GM18502 (cell line): ENCODE measurements at regions not wholly inside any gene's neighbourhood (a gene's known extent, or its start where the extent isn't known, plus 50 kb on each side); places are given as distances from the start of the nearest gene placed in this dataset.

Experiments
- ATAC-seq: cut with Tn5 transposase; IDR thresholded peaks from one replicate; pipeline ENCODE4 v1.9.1; 2021; ENCODE audit warnings: mild to moderate bottlenecking; ENCODE audit not compliant: unreplicated experiment, poor library complexity

- no peak for ATAC-seq
These were observed 384.2 kb upstream of the SEMA3A start for GRCh38 chr7:84578825-84579224.

DNA sequence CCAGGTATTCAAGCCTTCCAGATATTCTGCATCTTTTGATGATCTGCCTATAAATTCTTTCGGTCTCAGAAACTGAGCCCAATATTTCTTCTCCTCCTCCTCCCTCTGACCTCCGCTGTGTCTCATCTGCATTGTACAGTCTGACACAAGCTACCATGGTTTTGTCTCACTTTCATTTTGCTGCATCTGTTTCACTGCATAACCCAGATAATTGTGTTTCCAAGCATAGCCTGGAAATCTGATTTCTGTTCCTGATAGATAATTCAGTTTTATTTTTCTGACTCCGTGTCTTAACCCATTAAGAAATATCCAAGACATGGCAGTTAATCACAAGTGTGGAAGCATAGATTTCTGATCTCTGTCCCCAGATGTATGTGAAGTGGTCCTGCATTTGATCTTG lies 374.2 kb upstream of the SEMA3A start:
- ATAC-seq, result no peak

DNA sequence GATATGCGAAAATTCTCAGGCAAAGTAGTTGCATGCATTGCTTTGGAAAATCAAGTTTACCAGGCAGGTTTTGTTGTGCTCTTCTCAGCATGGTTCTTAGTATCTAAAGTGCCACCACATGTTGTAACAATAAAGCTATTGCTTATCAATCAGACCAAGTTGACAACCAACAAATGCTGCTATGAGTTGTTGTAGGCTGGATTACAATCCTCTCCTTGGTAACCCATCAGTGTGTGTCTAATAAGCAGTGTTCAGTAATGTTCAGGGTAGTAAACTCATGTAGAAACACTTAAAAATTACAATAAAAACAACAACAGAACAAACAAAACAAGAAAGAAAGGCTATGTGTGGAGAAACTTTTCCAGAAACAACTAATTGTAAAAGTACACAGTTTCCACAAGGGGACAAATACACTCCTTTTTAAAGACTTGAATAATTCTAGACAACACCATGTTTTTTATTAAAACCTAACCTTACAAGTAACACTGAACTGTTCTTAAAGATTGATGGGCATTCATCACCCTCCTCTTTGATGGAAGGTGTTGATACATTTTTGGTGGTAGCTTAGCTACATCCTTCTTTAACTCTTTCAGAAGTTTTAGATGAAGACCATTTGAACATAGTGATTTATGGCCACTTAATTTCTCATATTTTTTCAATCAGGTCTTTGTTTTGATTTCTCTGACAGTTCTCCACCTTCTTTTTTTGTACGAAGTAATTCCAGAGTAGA lies 370.9 kb upstream of the SEMA3A start:
- no peak for ATAC-seq

DNA sequence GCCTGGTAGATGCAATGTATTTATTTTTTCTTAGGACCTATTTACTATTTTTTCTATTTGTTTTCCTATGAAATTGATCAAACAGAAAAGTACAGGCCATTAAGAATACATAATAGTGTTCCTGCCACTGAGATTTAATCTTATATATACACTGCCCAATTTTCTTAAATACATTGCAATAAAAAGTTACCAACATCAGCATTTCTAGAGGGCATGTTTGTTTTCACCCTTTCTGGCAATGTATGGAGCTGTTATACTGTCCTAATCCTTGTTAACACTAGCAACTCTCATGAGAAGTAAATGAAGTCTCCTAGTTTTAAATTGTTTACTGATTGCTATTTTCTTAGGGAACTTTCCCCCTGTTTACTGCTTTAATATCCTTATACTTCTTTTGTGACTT lies 359.1 kb upstream of the SEMA3A start:
- no peak for ATAC-seq

- ATAC-seq, result no peak
These were observed 354.8 kb upstream of the SEMA3A start for GRCh38 chr7:84549409-84549808.

GRCh38 chr7:84548366-84549365 lies 354.1 kb upstream of the SEMA3A start:
- no peak for ATAC-seq

DNA sequence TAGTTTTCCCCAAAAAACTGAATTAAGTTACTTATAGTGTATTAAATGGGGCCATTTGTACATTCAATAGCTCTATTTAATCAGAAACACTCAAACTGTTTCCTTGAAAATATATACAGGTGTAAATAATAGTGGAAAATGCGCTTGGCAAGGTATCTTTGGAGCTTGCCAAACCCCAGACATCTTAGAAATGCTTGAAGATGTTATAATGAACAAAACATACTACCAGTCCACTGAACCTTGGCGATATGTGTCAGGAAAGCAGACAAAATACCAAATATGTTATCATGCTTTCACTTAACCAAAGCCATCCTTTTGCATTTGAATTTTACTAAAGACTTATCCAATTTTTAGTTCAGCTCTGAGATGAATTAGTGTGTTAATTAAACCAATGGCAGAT lies 352.7 kb upstream of the SEMA3A start:
- no peak for ATAC-seq

DNA sequence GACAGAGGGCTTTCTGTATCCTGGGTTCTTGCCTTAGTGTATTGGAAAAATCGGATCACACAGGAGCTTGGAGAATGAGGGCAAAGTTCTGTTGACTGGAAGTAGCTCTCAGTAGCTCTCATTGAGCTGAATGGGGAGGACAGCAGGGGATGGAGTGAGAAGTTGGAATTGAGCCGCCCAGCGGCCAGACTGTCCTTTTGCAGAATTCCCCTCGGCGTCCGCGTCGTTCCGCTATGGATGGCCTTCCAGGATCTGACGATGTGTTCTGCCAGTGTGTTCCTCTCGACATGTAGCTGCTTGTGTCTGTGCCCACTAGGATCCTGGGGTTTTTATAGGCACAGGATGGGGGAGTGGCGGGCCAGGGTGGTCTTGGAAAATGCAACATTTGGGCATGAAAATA lies 351.8 kb upstream of the SEMA3A start:
- no peak for ATAC-seq

GRCh38 chr7:84538268-84538667 lies 343.7 kb upstream of the SEMA3A start:
- ATAC-seq, result no peak

- no peak for ATAC-seq
These were observed 341.8 kb upstream of the SEMA3A start for GRCh38 chr7:84536271-84536870.

GRCh38 chr7:84535580-84536270 lies 341.1 kb upstream of the SEMA3A start:
- no peak for ATAC-seq

DNA sequence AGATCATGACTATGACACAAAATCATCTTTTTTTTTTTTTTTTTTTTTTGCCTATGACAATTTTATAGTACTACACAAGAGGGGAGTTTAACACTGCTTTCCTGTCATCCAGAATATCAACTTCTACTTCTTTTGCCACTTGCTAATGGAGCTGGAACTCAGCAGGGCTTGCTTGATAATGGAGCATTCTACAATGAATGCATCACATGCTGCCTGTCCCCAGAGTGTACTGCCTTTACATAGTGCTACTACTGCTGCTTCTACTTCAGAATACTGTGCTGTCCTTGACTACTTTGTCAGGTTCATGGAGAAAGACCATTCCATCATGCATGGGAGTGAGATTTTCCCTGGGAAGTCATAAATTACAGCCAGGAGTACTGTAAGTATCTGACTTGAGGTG lies 338.6 kb upstream of the SEMA3A start:
- no peak for ATAC-seq

DNA sequence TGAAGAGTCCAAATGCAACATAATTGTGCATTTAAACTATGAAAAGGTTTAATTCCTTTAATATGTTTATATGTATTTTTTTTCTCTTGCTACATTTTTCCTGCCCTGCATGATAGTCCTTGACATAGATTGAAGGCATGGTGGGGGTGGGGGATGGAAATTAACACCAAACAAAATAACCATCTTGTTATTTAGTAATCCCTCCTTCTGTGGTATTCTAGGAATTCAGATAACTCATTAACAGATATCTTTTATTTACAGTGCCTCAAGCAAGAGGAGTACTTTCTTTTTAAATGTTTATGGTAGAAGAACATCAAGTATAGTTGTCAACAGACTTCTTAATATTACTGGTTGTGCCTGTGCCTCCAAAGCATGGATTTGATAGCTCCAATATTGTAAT lies 337.6 kb upstream of the SEMA3A start:
- no peak for ATAC-seq

- no peak for ATAC-seq
These were observed 335.1 kb upstream of the SEMA3A start for GRCh38 chr7:84529480-84530205.

DNA sequence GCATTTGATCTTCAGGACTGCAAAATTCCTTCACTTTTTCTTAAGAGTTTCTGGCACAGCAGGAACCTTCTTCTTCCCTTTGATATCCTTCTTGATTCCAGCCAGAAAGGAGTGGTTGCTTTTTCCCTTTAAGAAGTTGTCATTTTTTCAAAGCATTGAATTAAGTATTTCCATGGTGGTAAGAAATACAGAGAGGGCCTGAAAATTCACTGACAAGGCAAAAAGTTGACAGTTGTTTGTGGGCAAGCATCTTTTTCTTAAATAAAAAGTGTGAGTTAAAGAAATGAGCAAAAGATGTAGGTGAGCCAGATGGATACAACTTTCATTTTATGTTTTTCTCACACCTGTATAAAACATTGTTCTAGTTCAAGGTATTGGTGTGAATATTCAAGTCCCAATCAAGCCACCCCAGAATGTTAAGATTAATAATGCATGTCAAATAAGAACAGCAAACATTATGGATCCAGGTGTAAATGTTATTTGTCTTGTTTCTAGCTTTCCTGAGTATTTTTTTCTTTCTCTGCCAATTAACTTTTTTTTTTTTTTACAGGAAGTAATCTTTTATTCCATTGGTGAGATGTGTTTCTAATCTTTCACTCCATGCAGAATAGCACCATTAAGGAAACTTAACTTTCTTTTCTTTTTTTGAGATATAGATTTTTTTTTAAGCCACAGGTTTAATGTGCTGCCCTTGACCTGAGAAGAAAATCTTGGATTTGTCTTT lies 334.3 kb upstream of the SEMA3A start:
- ATAC-seq, result no peak

GRCh38 chr7:84524714-84525694 lies 330.4 kb upstream of the SEMA3A start:
- no peak for ATAC-seq

GRCh38 chr7:84513061-84513460 lies 318.5 kb upstream of the SEMA3A start:
- ATAC-seq, result no peak

DNA sequence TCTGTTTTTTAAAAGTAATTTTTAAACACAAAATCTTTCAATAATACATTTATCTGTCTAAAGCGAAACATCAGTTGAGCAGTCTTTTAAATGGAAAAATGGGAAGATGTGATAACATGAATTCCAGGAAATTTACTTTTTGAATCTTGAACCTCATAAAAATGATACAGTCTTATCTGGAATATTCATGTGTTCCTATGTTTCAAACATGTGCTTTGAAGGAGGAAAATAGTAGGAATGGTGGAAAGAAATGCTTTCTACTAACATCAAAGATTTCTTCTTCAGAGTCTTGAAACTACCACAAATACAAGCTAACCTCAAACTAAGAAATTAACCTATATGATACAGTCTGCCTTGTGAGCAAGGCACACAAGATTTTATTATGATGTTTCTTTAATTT lies 317.5 kb upstream of the SEMA3A start:
- no peak for ATAC-seq
